K562 (cell line): ENCODE measurements at regions not wholly inside any gene's neighbourhood (a gene's known extent, or its start where the extent isn't known, plus 50 kb on each side); places are given as distances from the start of the nearest gene placed in this dataset.

Source experiments
- CAMTA2 ChIP-seq: fragments of 250-450 bp; sonication (Bioruptor Pico); conservative IDR thresholded peaks from 2 replicates; pipeline ENCODE4 v1.5.1; 2022
- CBX2 ChIP-seq: fragments of 200-600 bp; sonication (generic); IDR thresholded peaks from one replicate; pipeline ENCODE4 v1.6.1; 2012; ENCODE audit warnings: mild to moderate bottlenecking, low read length, inconsistent platforms; ENCODE audit not compliant: insufficient read depth, poor library complexity, severe bottlenecking
- FOXM1 ChIP-seq, 2 experiments: fragments of 450-650 bp in 1 of 2; sonication (generic) in 1 of 2; formaldehyde crosslinking in 1 of 2; IDR thresholded peaks; 2 replicates each; pipeline versions ENCODE4 v1.6.1 to v1.9.0; 2017 to 2022; ENCODE audit warnings: low read depth in 2 of 2, mild to moderate bottlenecking in 2 of 2, missing genetic modification reagents in 1 of 2, moderate library complexity in 1 of 2
- FOXP4 ChIP-seq: sonication (generic); formaldehyde crosslinking; IDR thresholded peaks from 2 replicates; pipeline ENCODE4 v1.8.0; 2022; ENCODE audit warnings: mild to moderate bottlenecking, missing genetic modification reagents, borderline replicate concordance
- GABPB2 ChIP-seq: fragments of 250-450 bp; sonication (Bioruptor Pico); conservative IDR thresholded peaks from 2 replicates; pipeline ENCODE4 v1.5.1; 2021; ENCODE audit warnings: mild to moderate bottlenecking
- GTF2B ChIP-seq: IDR thresholded peaks from 2 replicates; pipeline ENCODE4 v1.6.1; 2011; ENCODE audit not compliant: insufficient read length; ENCODE audit errors: extremely low read depth
- HDAC6 ChIP-seq: IDR thresholded peaks from 2 replicates; pipeline ENCODE4 v1.6.1; 2012; ENCODE audit warnings: low read depth, mild to moderate bottlenecking, control low read depth, inconsistent platforms, low read length, moderate library complexity
- IRF1 ChIP-seq: sonication (generic); formaldehyde crosslinking; IDR thresholded peaks from 2 replicates; pipeline ENCODE4 v1.8.0; 2022; ENCODE audit warnings: missing genetic modification reagents, mild to moderate bottlenecking, borderline replicate concordance
- KAT7 ChIP-seq: sonication (generic); formaldehyde crosslinking; IDR thresholded peaks from 2 replicates; pipeline ENCODE4 v1.8.0; 2022; ENCODE audit warnings: missing genetic modification reagents, mild to moderate bottlenecking, borderline replicate concordance
- LCOR ChIP-seq: sonication (generic); formaldehyde crosslinking; IDR thresholded peaks from 2 replicates; pipeline ENCODE4 v1.8.0; 2022; ENCODE audit warnings: mild to moderate bottlenecking, missing genetic modification reagents
- MIER1 ChIP-seq: fragments of 450-650 bp; IDR thresholded peaks from 2 replicates; pipeline ENCODE4 v1.6.1; 2016; ENCODE audit warnings: antibody characterized with exemption, mild to moderate bottlenecking, low read depth
- NFRKB ChIP-seq: fragments of 450-650 bp; IDR thresholded peaks from 2 replicates; pipeline ENCODE4 v1.6.1; 2016; ENCODE audit warnings: low read depth
- SMC3 ChIP-seq: conservative IDR thresholded peaks from 2 replicates; pipeline ENCODE4 v1.6.1; 2011; ENCODE audit warnings: low read depth, low read length, improper control_type of control experiment; ENCODE audit not compliant: insufficient read depth
- SOX6 ChIP-seq: fragments of 450-650 bp; IDR thresholded peaks from 2 replicates; pipeline ENCODE4 v1.6.1; 2014; ENCODE audit warnings: mild to moderate bottlenecking
- SRSF3 ChIP-seq: fragments of 200-400 bp; formaldehyde crosslinking; IDR thresholded peaks from 2 replicates; pipeline ENCODE4 v1.6.1; 2016; ENCODE audit warnings: mild to moderate bottlenecking, low read length, moderate library complexity; ENCODE audit not compliant: insufficient read depth
- YBX1 ChIP-seq: fragments of 450-650 bp; IDR thresholded peaks from 2 replicates; pipeline ENCODE4 v1.7.1; 2016; ENCODE audit warnings: mild to moderate bottlenecking
- ZBTB26 ChIP-seq: fragments of 450-650 bp; formaldehyde crosslinking; IDR thresholded peaks from 2 replicates; pipeline ENCODE4 v1.4.0; 2022; ENCODE audit warnings: missing genetic modification characterization
- ZNF263 ChIP-seq: sonication (generic); formaldehyde crosslinking; IDR thresholded peaks from 2 replicates; pipeline ENCODE4 v1.8.0; 2022; ENCODE audit warnings: mild to moderate bottlenecking, missing genetic modification reagents, borderline replicate concordance
- ZNF592 ChIP-seq: fragments of 450-650 bp; IDR thresholded peaks from 2 replicates; pipeline ENCODE4 v1.6.1; 2017; ENCODE audit warnings: antibody characterized with exemption, mild to moderate bottlenecking

GRCh38 chr9:108156270-108156998 is 666.9 kb upstream of the KLF4 start (continued):
- TF ChIP-seq ZNF592 = no peak
- TF ChIP-seq ZNF263 (CRISPR knock-in tag) = no peak
- no peak for TF ChIP-seq FOXP4 (CRISPR knock-in tag)
- TF ChIP-seq SMC3 = no peak
- no peak for TF ChIP-seq ZBTB26 (CRISPR knock-in tag)
- no peak for TF ChIP-seq CAMTA2 (CRISPR knock-in tag)
- TF ChIP-seq GABPB2 (CRISPR knock-in tag) = no peak
- TF ChIP-seq LCOR = no peak
- TF ChIP-seq HDAC6 = no peak
- no peak for TF ChIP-seq GTF2B
- TF ChIP-seq SOX6 = no peak; the same call in 1 of the 2 replicates
- no peak for TF ChIP-seq KAT7 (CRISPR knock-in tag)
- TF ChIP-seq NFRKB = no peak
- no peak for TF ChIP-seq YBX1
- TF ChIP-seq IRF1 (CRISPR knock-in tag) = no peak
- TF ChIP-seq SRSF3 = no peak
- 0 out of 2 replicates have a peak, but pooled peaks have one; percentile 19 for TF ChIP-seq FOXM1 (IDR thresholded peaks at IDR 0.05; ENCODE audit: low read depth)
- TF ChIP-seq FOXM1 (CRISPR knock-in tag; IDR thresholded peaks at IDR 0.05; ENCODE audit: low read depth) = no peak
- no peak for TF ChIP-seq MIER1
- TF ChIP-seq CBX2 = no peak
